CD4-positive, alpha-beta T cell treated with Interleukin-1 beta for 1 hour (primary cell): ENCODE measurements at regions not wholly inside any gene's neighbourhood (a gene's known extent, or its start where the extent isn't known, plus 50 kb on each side); places are given as distances from the start of the nearest gene placed in this dataset.
"Not testable (repeated sequence)": the region's sequence is repeated elsewhere in the genome, so short reads cannot be mapped to it uniquely, and the experiment has no call there.

Source experiments
- DNase-seq, 2 donors: peaks; one replicate each; pipeline ENCODE4 v3.0.0-alpha.2; 2020 to 2022

- DNase-seq: no peak
Observed at GRCh38 chr18:42486271-42486670, 531.2 kb downstream of the PIK3C3 start.

- no peak for DNase-seq
Observed at GRCh38 chr18:42508683-42509296, 553.8 kb downstream of the PIK3C3 start.

- no peak for DNase-seq
Observed at GRCh38 chr18:42509750-42510415, 554.8 kb downstream of the PIK3C3 start.

GRCh38 chr18:42510540-42510939, 555.5 kb downstream of the PIK3C3 start:
- DNase-seq: no peak

GRCh38 chr18:42513441-42513840, 558.4 kb downstream of the PIK3C3 start:
- no peak for DNase-seq

GRCh38 chr18:42514512-42514911, 559.5 kb downstream of the PIK3C3 start:
- no peak for DNase-seq

GRCh38 chr18:42517896-42518295, 562.9 kb downstream of the PIK3C3 start:
- no peak for DNase-seq

- not testable (repeated sequence) for DNase-seq
Observed at GRCh38 chr18:42518331-42518730, 563.3 kb downstream of the PIK3C3 start.

- no peak for DNase-seq
Observed at GRCh38 chr18:42520138-42520537, 565.1 kb downstream of the PIK3C3 start.

- DNase-seq: no peak
Observed at GRCh38 chr18:42525905-42526304, 570.9 kb downstream of the PIK3C3 start.

- DNase-seq: no peak
Observed at GRCh38 chr18:42527766-42528165, 572.7 kb downstream of the PIK3C3 start.

GRCh38 chr18:42530276-42530675, 575.2 kb downstream of the PIK3C3 start:
- DNase-seq: no peak

GRCh38 chr18:42532119-42532518, 577.1 kb downstream of the PIK3C3 start:
- no peak for DNase-seq

- no peak for DNase-seq
Observed at GRCh38 chr18:42533009-42533575, 578.1 kb downstream of the PIK3C3 start.

- no peak for DNase-seq
Observed at GRCh38 chr18:42533616-42534015, 578.6 kb downstream of the PIK3C3 start.

GRCh38 chr18:42534313-42534712, 579.3 kb downstream of the PIK3C3 start:
- DNase-seq: no peak

GRCh38 chr18:42536442-42536841, 579.0 kb downstream of the RIT2 start:
- no peak for DNase-seq

GRCh38 chr18:42537291-42537690, 578.2 kb downstream of the RIT2 start:
- DNase-seq: no peak

GRCh38 chr18:42544901-42545300, 570.6 kb downstream of the RIT2 start:
- DNase-seq: no peak

- no peak for DNase-seq
Observed at GRCh38 chr18:42545825-42546224, 569.7 kb downstream of the RIT2 start.

- DNase-seq: no peak
Observed at GRCh38 chr18:42548493-42548892, 567.0 kb downstream of the RIT2 start.

- DNase-seq: no peak
Observed at GRCh38 chr18:42549596-42549995, 565.9 kb downstream of the RIT2 start.

GRCh38 chr18:42552559-42552958, 562.9 kb downstream of the RIT2 start:
- not testable (repeated sequence) for DNase-seq

- DNase-seq: no peak
Observed at GRCh38 chr18:42559069-42559690, 556.3 kb downstream of the RIT2 start.
